Mesenchymal stem cell (in vitro differentiated cells and primary cell): ENCODE measurements at regions not wholly inside any gene's neighbourhood (a gene's known extent, or its start where the extent isn't known, plus 50 kb on each side); places are given as distances from the start of the nearest gene placed in this dataset.

Experiments used
- DNase-seq: peaks from one replicate; pipeline ENCODE4 v3.0.0-alpha.2; 2013
- H2AFZ ChIP-seq: one replicate; pipeline ENCODE4 v1.6.1; 2013; ENCODE audit warnings: low read depth, mild to moderate bottlenecking, control low read depth, inconsistent platforms, low read length, moderate library complexity
- H2AK5ac ChIP-seq: 2 replicates; pipeline ENCODE4 v1.6.1; 2013; ENCODE audit warnings: low read length, moderate library complexity, mild to moderate bottlenecking, inconsistent platforms; ENCODE audit not compliant: severe bottlenecking
- H2BK120ac ChIP-seq: one replicate; pipeline ENCODE4 v1.6.1; 2013; ENCODE audit warnings: low read depth, mild to moderate bottlenecking, inconsistent platforms, low read length, moderate library complexity
- H2BK12ac ChIP-seq, 2 experiments: one replicate each; pipeline ENCODE4 v1.6.1; 2013; ENCODE audit warnings: inconsistent platforms in 2 of 2, low read length in 2 of 2, mild to moderate bottlenecking in 2 of 2, moderate library complexity in 2 of 2, control low read depth in 1 of 2
- H2BK15ac ChIP-seq: one replicate; pipeline ENCODE4 v1.6.1; 2013; ENCODE audit warnings: mild to moderate bottlenecking, low read depth, inconsistent platforms; ENCODE audit not compliant: poor library complexity, severe bottlenecking
- H2BK5ac ChIP-seq: 2 replicates; pipeline ENCODE4 v1.6.1; 2013; ENCODE audit warnings: low read depth, mild to moderate bottlenecking, low read length, control low read depth, inconsistent platforms; ENCODE audit not compliant: poor library complexity, severe bottlenecking
- H3K14ac ChIP-seq, 2 experiments: one replicate each; pipeline ENCODE4 v1.6.1; 2013; ENCODE audit warnings: inconsistent platforms in 2 of 2, low read length in 2 of 2, control low read depth in 1 of 2, mild to moderate bottlenecking in 1 of 2, moderate library complexity in 1 of 2
- H3K18ac ChIP-seq, 2 experiments: one replicate each; pipeline ENCODE4 v1.6.1; 2013; ENCODE audit warnings: inconsistent platforms in 2 of 2, low read length in 2 of 2, control low read depth in 1 of 2, low read depth in 1 of 2, mild to moderate bottlenecking in 1 of 2
- H3K23ac ChIP-seq, 2 experiments: one replicate each; pipeline ENCODE4 v1.6.1; 2013; ENCODE audit warnings: inconsistent platforms in 2 of 2, low read length in 2 of 2, mild to moderate bottlenecking in 2 of 2, moderate library complexity in 2 of 2, control low read depth in 1 of 2
- H3K27ac ChIP-seq: 2 replicates; pipeline ENCODE4 v1.5.1; 2013; ENCODE audit warnings: mild to moderate bottlenecking, moderate library complexity, low read length, control low read depth, inconsistent platforms; ENCODE audit not compliant: poor library complexity, severe bottlenecking
- H3K27me3 ChIP-seq, 2 experiments: 2 replicates each; pipeline versions ENCODE4 v1.6.1 to v1.7.0; 2013; ENCODE audit warnings: low read length in 2 of 2, mild to moderate bottlenecking in 2 of 2, moderate library complexity in 2 of 2, control low read depth in 1 of 2, inconsistent platforms in 1 of 2; ENCODE audit not compliant: control insufficient read depth in 1 of 2, insufficient read depth in 1 of 2
- H3K36me3 ChIP-seq, 2 experiments: 2 replicates each; pipeline versions ENCODE4 v1.6.1 to v1.7.0; 2013; ENCODE audit warnings: low read length in 2 of 2, control low read depth in 1 of 2, inconsistent platforms in 1 of 2, low read depth in 1 of 2, mild to moderate bottlenecking in 1 of 2; ENCODE audit not compliant: insufficient read depth in 2 of 2, control insufficient read depth in 1 of 2
- H3K4ac ChIP-seq, 2 experiments: one replicate each; pipeline ENCODE4 v1.6.1; 2013; ENCODE audit warnings: inconsistent platforms in 2 of 2, low read length in 2 of 2, mild to moderate bottlenecking in 2 of 2, moderate library complexity in 2 of 2, control low read depth in 1 of 2, low read depth in 1 of 2
- H3K4me1 ChIP-seq: 2 replicates; pipeline ENCODE4 v1.6.1; 2013; ENCODE audit warnings: low read depth, low read length, control low read depth; ENCODE audit not compliant: control insufficient read depth, insufficient read depth
- H3K4me2 ChIP-seq: 2 replicates; pipeline ENCODE4 v1.6.1; 2013; ENCODE audit warnings: low read length, mild to moderate bottlenecking, inconsistent platforms; ENCODE audit not compliant: poor library complexity, severe bottlenecking
- H3K4me3 ChIP-seq, 2 experiments: 2 replicates each; pipeline versions ENCODE4 v1.5.1 to v1.7.0; 2013; ENCODE audit warnings: low read length in 2 of 2, mild to moderate bottlenecking in 2 of 2, control low read depth in 1 of 2, low read depth in 1 of 2; ENCODE audit not compliant: insufficient read depth in 1 of 2
- H3K79me1 ChIP-seq: replicated peaks from 2 replicates; pipeline ENCODE4 v1.6.1; 2013; ENCODE audit warnings: mild to moderate bottlenecking, control low read depth, low read length, inconsistent platforms; ENCODE audit not compliant: poor library complexity, severe bottlenecking
- H3K9ac ChIP-seq: 2 replicates; pipeline ENCODE4 v1.7.0; 2013; ENCODE audit warnings: mild to moderate bottlenecking, low read length, moderate library complexity
- H3K9me3 ChIP-seq: 2 replicates; pipeline ENCODE4 v1.7.0; 2013; ENCODE audit warnings: mild to moderate bottlenecking, low read length; ENCODE audit not compliant: control insufficient read depth
- H4K8ac ChIP-seq: one replicate; pipeline ENCODE4 v1.6.1; 2013; ENCODE audit warnings: inconsistent platforms, mild to moderate bottlenecking, low read length, moderate library complexity
- H4K91ac ChIP-seq: one replicate; pipeline ENCODE4 v1.6.1; 2013; ENCODE audit warnings: mild to moderate bottlenecking, low read length, inconsistent platforms
- WGBS: methylation state at CpG from one replicate; pipeline ENCODE4 v1.1.7; 2013; ENCODE audit warnings: mixed read lengths; 5-methylcytosine and 5-hydroxymethylcytosine counted together

DNA sequence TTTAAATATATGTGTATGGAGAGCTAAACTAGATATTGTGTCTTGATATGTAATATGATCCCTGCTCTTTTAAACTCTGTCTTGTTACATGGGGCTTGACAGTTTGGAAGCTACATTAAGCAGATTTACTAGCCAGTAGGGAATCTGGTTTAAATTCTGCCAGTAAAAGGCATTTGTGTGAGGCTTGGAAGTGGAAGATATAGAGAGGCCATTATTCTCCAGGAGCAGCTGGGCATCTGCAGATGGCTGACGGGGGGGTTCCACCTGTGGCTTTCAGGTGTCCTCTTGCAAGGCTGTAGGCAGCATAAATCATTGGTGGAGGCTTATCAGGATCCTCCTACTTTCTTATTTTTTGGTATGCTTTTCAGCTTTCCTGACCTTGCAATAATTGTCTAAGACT is 179.1 kb upstream of the FBXL7 start:
- 42% methylated on average over 1 of the region's 1 CpG for WGBS
- no peak overlapping the region for H4K91ac ChIP-seq
- no peak overlapping the region for H2BK5ac ChIP-seq
- no peaks in the 10 kb centered on the region for H3K36me3 ChIP-seq
- no peak for DNase-seq
- H3K14ac ChIP-seq, result no peak overlapping the region
- H2AFZ ChIP-seq, result no peak overlapping the region
- no peak overlapping the region for H3K4ac ChIP-seq
- no peak overlapping the region for H2BK15ac ChIP-seq
- no peak overlapping the region for H2BK120ac ChIP-seq
- no peak overlapping the region for H3K4me2 ChIP-seq
- H2BK12ac ChIP-seq, result no peak overlapping the region
- H3K4me1 ChIP-seq, result no peaks in the 10 kb centered on the region
- no peaks in the 10 kb centered on the region for H3K9me3 ChIP-seq
- no peak overlapping the region for H3K18ac ChIP-seq
- no peak overlapping the region for H3K4me3 ChIP-seq
- H3K27me3 ChIP-seq, result no peaks in the 10 kb centered on the region
- H3K79me1 ChIP-seq, result no peaks in the 10 kb centered on the region
- H4K8ac ChIP-seq, result no peak overlapping the region
- H2AK5ac ChIP-seq, result no peak overlapping the region
- H3K9ac ChIP-seq, result no peak overlapping the region
- no peak overlapping the region for H3K27ac ChIP-seq
- H3K23ac ChIP-seq, result no peak overlapping the region

DNA sequence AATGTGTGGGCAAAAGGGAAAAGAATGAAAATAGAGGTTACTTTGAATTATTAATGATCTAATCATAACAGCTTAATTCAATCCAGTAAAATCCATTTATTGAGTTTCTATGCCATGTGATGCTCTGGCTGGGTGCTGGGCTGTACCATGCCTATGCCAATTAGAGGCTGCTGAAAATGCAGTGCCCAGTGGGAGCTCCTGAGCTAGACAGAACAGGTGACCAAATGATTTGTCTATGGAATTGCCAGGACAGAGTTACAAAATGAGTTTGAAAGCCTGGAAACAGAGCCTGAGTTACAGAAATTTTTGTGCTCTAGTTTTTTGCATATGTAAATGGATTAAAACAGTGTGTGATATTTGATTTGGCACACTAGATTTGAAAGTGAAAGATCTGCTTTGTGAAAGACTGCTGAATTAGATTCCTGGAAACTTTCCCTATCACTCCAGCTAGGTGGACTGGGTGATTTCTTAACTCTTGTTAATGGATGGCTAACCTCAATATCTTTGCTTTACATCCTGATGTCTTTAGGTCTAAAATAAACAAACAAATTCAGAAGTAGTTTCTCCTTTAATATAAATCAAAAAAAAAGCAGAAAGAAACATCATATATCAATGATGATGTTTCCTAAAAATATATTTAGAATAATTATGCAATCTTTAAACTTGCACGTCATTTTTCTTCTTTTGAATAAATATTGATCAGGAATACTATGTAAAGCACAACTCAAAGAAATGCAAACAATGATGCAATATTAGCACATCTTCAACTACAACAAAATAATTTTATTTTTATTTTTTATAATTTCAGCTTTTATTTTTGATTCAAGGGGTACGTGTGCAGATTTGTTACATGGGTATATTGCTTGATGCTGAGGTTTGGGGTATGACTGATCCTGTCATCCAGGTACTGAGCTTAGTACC is 194.8 kb upstream of the FBXL7 start:
- no peak overlapping the region for H3K4me2 ChIP-seq
- no peaks in the 10 kb centered on the region for H3K79me1 ChIP-seq
- 75% methylated on average over 2 of the region's 2 CpGs for WGBS

DNA sequence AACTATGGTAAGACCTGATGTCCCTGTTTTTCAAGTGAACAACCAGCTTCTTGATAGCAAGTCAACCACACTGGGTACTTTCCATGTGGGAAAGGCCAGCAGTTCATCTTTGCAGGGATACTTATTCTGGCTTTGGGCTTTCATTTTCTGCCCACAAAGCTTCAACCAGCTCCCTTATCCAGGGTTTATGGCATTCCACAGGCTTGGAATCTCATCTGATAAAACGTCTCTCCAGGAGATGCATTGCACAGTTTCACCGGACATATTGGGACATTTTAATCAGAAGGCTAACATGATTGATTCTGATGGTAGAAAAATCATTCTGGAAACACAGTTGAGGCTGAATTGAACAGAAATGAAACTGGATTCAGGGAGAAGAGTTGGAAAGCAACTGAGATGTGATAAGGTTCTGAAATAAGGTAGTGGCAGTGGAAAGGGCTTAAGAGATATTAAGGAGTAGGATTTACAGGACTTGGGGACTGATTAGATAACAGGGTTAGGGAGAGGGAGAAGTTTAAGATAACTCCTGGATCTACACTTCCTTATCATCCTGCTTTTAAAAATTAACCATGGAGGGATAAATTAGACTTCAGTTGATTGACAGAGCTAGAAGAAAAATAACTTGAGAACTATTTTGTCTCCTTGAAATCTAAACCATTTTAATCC is 195.8 kb upstream of the FBXL7 start:
- DNase-seq, result no peak
- Histone ChIP-seq H2BK15ac (no peak overlapping the region), H3K4me2 (no peak overlapping the region), H2AK5ac (no peak overlapping the region), H3K23ac (no peak overlapping the region), H2BK12ac (no peak overlapping the region), H3K4me3 (no peak overlapping the region), H3K4me1 (no peaks in the 10 kb centered on the region), H3K79me1 (no peaks in the 10 kb centered on the region), H2BK5ac (no peak overlapping the region), H4K91ac (no peak overlapping the region), H3K27ac (no peak overlapping the region), H3K14ac (no peak overlapping the region), H2BK120ac (no peak overlapping the region), H3K4ac (no peak overlapping the region), H3K9me3 (no peaks in the 10 kb centered on the region), H3K18ac (no peak overlapping the region), H3K27me3 (no peaks in the 10 kb centered on the region), H3K36me3 (no peaks in the 10 kb centered on the region), H4K8ac (no peak overlapping the region), H3K9ac (no peak overlapping the region), H2AFZ (no peak overlapping the region)
- WGBS, result 77% methylated on average over 2 of the region's 2 CpGs

More for the DNA sequence above, 194.8 kb upstream of the FBXL7 start:
- Histone ChIP-seq H3K4me3 (no peak overlapping the region), H3K9me3 (no peaks in the 10 kb centered on the region), H2AFZ (no peak overlapping the region), H4K91ac (no peak overlapping the region), H3K36me3 (no peaks in the 10 kb centered on the region), H3K14ac (no peak overlapping the region), H2BK12ac (no peak overlapping the region), H2BK5ac (no peak overlapping the region), H3K23ac (no peak overlapping the region), H3K4ac (no peak overlapping the region), H2BK120ac (no peak overlapping the region), H3K27me3 (no peaks in the 10 kb centered on the region), H2AK5ac (no peak overlapping the region), H3K18ac (no peak overlapping the region), H2BK15ac (no peak overlapping the region), H3K27ac (no peak overlapping the region), H4K8ac (no peak overlapping the region), H3K4me1 (no peaks in the 10 kb centered on the region), H3K9ac (no peak overlapping the region)
- DNase-seq, result no peak

DNA sequence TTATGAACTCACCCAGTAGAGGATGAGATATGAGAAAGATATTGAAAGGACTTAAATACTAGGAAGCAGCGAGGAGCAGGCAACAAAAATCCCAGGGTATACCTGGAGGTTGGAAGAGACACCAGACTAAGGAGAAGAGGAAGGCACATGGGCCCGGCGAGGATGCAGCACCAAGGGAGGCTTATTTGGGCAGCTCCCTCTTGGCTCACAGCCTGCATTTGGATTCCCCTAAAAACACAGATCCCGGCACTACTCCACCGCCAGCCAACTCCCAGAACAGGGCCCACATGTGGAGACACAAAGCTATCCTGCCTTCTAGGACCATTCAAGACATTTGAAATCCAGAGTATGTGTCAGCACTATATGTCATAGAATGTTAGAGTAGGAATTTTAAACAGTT is 199.8 kb upstream of the FBXL7 start:
- no peak overlapping the region for H3K27ac ChIP-seq
- H4K8ac ChIP-seq, result no peak overlapping the region
- no peak overlapping the region for H2BK120ac ChIP-seq
- DNase-seq, result no peak
- H3K4ac ChIP-seq, result no peak overlapping the region
- H3K79me1 ChIP-seq, result no peaks in the 10 kb centered on the region
- no peak overlapping the region for H2BK15ac ChIP-seq
- no peak overlapping the region for H3K23ac ChIP-seq
- H3K14ac ChIP-seq, result no peak overlapping the region
- H3K27me3 ChIP-seq, result no peaks in the 10 kb centered on the region
- H3K4me2 ChIP-seq, result no peak overlapping the region
- no peak overlapping the region for H2AK5ac ChIP-seq
- no peak overlapping the region for H2AFZ ChIP-seq
- H2BK12ac ChIP-seq, result no peak overlapping the region
- no peak overlapping the region for H2BK5ac ChIP-seq
- no peaks in the 10 kb centered on the region for H3K4me1 ChIP-seq
- no peak overlapping the region for H3K9ac ChIP-seq
- no peak overlapping the region for H3K4me3 ChIP-seq
- H3K9me3 ChIP-seq, result no peaks in the 10 kb centered on the region
- H3K36me3 ChIP-seq, result no peaks in the 10 kb centered on the region
- no peak overlapping the region for H4K91ac ChIP-seq
- H3K18ac ChIP-seq, result no peak overlapping the region
- WGBS, result 88% methylated on average over 1 of the region's 5 CpGs
